Panc1 (cell line): ENCODE measurements at regions not wholly inside any gene's neighbourhood (a gene's known extent, or its start where the extent isn't known, plus 50 kb on each side); places are given as distances from the start of the nearest gene placed in this dataset.
A peak's percentile ranks its signal among the peaks of the same experiment; 100 is the strongest.

ENCODE experiments used
- ATAC-seq: fragments of 200-7000 bp; cut with Tn5 transposase; 2 replicates; pipeline ENCODE4 v1.9.1; 2020; ENCODE audit warnings: mild to moderate bottlenecking, moderate library complexity
- BruUV-seq: library from RNA; stranded (reverse); fragments of 400-500 nt; replicated peaks from 2 replicates; lab custom pipeline; 2021; lab: Mats Ljungman, UMichigan
- CTCF ChIA-PET: fragments of 300-600 bp; sonication (Branson Sonifier 250); formaldehyde crosslinking; loops from one replicate; lab custom pipeline; 2022; ENCODE audit warnings: antibody characterized with exemption; lab: Charles Lee
- POLR2A ChIA-PET: fragments of 300-600 bp; sonication (Branson Sonifier 250); formaldehyde crosslinking; loops from one replicate; lab custom pipeline; 2022; ENCODE audit warnings: antibody characterized with exemption; lab: Charles Lee
- DNase-seq: peaks from one replicate; pipeline ENCODE4 v3.0.0-alpha.2; 2010; ENCODE audit warnings: low read depth, low spot score
- H3K27ac ChIP-seq: 2 replicates; pipeline ENCODE4 v1.5.1; 2011; ENCODE audit warnings: mild to moderate bottlenecking, low read length, inconsistent platforms
- H3K27me3 ChIP-seq: fragments of 200-500 bp; sonication (Bioruptor generic); 2 replicates; pipeline ENCODE4 v1.6.0; 2014; ENCODE audit warnings: low read length, inconsistent platforms; ENCODE audit not compliant: control insufficient read depth, insufficient read depth
- H3K36me3 ChIP-seq: fragments of 200-500 bp; sonication (Bioruptor generic); 2 replicates; pipeline ENCODE4 v1.5.1; 2014; ENCODE audit warnings: inconsistent platforms, mild to moderate bottlenecking, low read length, moderate library complexity; ENCODE audit not compliant: control insufficient read depth, insufficient read depth
- H3K4me1 ChIP-seq: 2 replicates; pipeline ENCODE4 v1.5.1; 2011; ENCODE audit warnings: inconsistent platforms, mild to moderate bottlenecking, low read length, moderate library complexity; ENCODE audit not compliant: control insufficient read depth, insufficient read depth
- H3K4me3 ChIP-seq, 2 experiments: 2 replicates each; pipeline ENCODE4 v1.5.1; 2011 to 2012; ENCODE audit warnings: low read depth in 2 of 2, low read length in 2 of 2, mild to moderate bottlenecking in 2 of 2, inconsistent platforms in 1 of 2, moderate library complexity in 1 of 2
- H3K9me3 ChIP-seq: fragments of 200-500 bp; sonication (Bioruptor generic); 2 replicates; pipeline ENCODE4 v1.5.1; 2014; ENCODE audit warnings: low read depth, mild to moderate bottlenecking, inconsistent platforms, low read length, moderate library complexity; ENCODE audit not compliant: control insufficient read depth, insufficient read depth
- POLR2AphosphoS5 ChIP-seq: IDR thresholded peaks from 2 replicates; pipeline ENCODE4 v1.6.1; 2012; ENCODE audit warnings: mild to moderate bottlenecking, low read depth, low read length, moderate library complexity
- SIN3A ChIP-seq: IDR thresholded peaks from 2 replicates; pipeline ENCODE4 v1.6.1; 2012; ENCODE audit warnings: low read depth, mild to moderate bottlenecking, low read length, moderate library complexity, borderline replicate concordance; ENCODE audit not compliant: insufficient read depth
- TCF7L2 ChIP-seq: IDR thresholded peaks from 2 replicates; pipeline ENCODE4 v1.6.1; 2011; ENCODE audit warnings: mild to moderate bottlenecking, low read depth, low read length, inconsistent platforms
- in situ Hi-C: cut with HindIII; loops from 2 replicates; pipeline ENCODE4 v1.10.0; 2016; ENCODE audit warnings: low sequenced_read_pairs, low pct_unique_long_range_greater_than_20kb
- intact Hi-C: fragments of 100-400 bp; cut with micrococcal nuclease; formaldehyde crosslinking; loops from one replicate; pipeline ENCODE4 v1.10.0; 2022; ENCODE audit not compliant: unreplicated experiment
- TF ChIP-seq, protein P1 (sequence below): fragments of 450-650 bp; IDR thresholded peaks from 2 replicates; pipeline ENCODE4 v1.5.1; 2017; ENCODE audit warnings: mild to moderate bottlenecking
- TF ChIP-seq, protein P2 (sequence below), 2 experiments: IDR thresholded peaks; 2 replicates each; pipeline ENCODE4 v1.6.1; 2011 to 2012; ENCODE audit warnings: low read depth in 2 of 2, control low read depth in 1 of 2, low read length in 1 of 2, mild to moderate bottlenecking in 1 of 2, moderate library complexity in 1 of 2; ENCODE audit not compliant: insufficient read depth in 1 of 2

DNA sequence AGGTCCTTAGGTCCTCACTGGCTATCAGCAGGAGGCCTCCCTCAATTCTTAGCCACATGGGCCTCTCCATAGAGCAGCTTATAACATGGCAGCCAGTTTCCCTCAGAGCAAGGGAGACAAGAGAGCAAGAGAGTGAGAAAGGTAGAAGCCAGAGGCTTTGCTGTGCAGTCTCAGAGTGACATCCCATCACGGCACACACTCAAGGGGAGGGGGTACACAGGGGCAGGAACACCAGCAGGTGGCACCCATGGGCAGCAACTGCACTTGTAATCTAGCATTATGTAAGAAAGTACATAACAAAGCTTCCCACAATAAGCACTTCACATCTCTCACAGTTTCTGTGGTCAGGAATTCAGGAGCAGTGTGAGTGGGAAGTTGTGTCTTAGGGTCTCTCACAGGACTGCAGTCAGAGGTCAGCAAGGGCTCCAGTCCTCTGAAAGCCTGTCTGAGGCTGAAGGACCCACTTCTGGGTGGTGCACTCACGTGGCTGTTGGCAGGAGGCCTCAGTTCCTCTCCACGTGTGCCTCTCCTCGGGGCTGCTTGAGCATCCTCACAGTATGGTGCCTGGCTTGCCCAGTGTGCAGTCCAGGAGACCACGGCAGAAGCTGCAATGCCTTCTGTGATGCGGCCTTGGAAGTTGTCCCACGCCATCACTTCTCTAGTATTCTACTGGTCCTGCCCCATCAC is 159.4 kb downstream of the OAT start:
- no peak overlapping the region for H3K27ac ChIP-seq
- H3K27me3 ChIP-seq: no peaks in the 10 kb centered on the region
- no peaks in the 10 kb centered on the region for H3K36me3 ChIP-seq
- no peaks in the 10 kb centered on the region for H3K4me1 ChIP-seq
- CTCF ChIA-PET: no interaction called here
- POLR2A ChIA-PET: no interaction called here
- in situ Hi-C loops (no loop called here), intact Hi-C loops (loop anchor here (10.0 kb wide), 1 partner anchor 264 kb away; no protein-coding TSS in a partner anchor)
- DNase-seq (no peak), ATAC-seq (peak; percentile 64; the same call in 1 of the 2 replicates)
- no peak overlapping the region for H3K4me3 ChIP-seq
- no TSS peak for BruUV-seq
- H3K9me3 ChIP-seq: no peaks in the 10 kb centered on the region
- TF ChIP-seq POLR2AphosphoS5: no peak
- TF ChIP-seq, protein P1, sequence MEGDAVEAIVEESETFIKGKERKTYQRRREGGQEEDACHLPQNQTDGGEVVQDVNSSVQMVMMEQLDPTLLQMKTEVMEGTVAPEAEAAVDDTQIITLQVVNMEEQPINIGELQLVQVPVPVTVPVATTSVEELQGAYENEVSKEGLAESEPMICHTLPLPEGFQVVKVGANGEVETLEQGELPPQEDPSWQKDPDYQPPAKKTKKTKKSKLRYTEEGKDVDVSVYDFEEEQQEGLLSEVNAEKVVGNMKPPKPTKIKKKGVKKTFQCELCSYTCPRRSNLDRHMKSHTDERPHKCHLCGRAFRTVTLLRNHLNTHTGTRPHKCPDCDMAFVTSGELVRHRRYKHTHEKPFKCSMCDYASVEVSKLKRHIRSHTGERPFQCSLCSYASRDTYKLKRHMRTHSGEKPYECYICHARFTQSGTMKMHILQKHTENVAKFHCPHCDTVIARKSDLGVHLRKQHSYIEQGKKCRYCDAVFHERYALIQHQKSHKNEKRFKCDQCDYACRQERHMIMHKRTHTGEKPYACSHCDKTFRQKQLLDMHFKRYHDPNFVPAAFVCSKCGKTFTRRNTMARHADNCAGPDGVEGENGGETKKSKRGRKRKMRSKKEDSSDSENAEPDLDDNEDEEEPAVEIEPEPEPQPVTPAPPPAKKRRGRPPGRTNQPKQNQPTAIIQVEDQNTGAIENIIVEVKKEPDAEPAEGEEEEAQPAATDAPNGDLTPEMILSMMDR: no peak; the same call in 1 of the 2 replicates

DNA sequence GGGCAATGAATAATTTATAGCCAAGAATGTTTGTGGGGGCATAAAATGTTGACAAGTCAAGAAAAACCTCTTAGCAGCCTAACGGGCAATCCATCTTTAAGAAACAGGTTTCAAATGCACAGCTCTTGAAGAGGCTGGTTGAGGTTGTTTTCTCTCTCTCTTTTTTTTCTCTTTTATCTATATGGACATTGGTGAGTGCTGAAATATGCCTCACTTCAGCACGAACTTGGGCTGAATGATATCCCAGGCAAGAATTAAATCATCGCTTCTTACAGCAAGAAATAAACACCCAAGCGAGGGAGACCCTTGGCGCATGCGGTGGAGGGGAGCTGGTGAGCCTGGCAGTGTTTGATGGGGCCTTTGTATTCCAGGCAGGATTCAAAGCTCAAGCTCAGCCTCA is 160.9 kb downstream of the OAT start:
- in situ Hi-C loops (no loop called here), intact Hi-C loops (loop anchor here (10.0 kb wide), 1 partner anchor 263 kb away; no protein-coding TSS in a partner anchor)
- Histone ChIP-seq H3K27ac (no peak overlapping the region), H3K27me3 (no peaks in the 10 kb centered on the region), H3K36me3 (no peaks in the 10 kb centered on the region), H3K4me3 (no peak overlapping the region), H3K9me3 (no peaks in the 10 kb centered on the region), H3K4me1 (no peaks in the 10 kb centered on the region)
- DNase-seq: no peak
- ChIA-PET CTCF (interaction anchor here (0.7 kb wide), 1 partner anchor 70 kb away, joined by 3 read pairs; no protein-coding TSS in a partner anchor), POLR2A (no interaction called here)
- TF ChIP-seq, protein P2, sequence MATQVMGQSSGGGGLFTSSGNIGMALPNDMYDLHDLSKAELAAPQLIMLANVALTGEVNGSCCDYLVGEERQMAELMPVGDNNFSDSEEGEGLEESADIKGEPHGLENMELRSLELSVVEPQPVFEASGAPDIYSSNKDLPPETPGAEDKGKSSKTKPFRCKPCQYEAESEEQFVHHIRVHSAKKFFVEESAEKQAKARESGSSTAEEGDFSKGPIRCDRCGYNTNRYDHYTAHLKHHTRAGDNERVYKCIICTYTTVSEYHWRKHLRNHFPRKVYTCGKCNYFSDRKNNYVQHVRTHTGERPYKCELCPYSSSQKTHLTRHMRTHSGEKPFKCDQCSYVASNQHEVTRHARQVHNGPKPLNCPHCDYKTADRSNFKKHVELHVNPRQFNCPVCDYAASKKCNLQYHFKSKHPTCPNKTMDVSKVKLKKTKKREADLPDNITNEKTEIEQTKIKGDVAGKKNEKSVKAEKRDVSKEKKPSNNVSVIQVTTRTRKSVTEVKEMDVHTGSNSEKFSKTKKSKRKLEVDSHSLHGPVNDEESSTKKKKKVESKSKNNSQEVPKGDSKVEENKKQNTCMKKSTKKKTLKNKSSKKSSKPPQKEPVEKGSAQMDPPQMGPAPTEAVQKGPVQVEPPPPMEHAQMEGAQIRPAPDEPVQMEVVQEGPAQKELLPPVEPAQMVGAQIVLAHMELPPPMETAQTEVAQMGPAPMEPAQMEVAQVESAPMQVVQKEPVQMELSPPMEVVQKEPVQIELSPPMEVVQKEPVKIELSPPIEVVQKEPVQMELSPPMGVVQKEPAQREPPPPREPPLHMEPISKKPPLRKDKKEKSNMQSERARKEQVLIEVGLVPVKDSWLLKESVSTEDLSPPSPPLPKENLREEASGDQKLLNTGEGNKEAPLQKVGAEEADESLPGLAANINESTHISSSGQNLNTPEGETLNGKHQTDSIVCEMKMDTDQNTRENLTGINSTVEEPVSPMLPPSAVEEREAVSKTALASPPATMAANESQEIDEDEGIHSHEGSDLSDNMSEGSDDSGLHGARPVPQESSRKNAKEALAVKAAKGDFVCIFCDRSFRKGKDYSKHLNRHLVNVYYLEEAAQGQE (IDR thresholded peaks at IDR 0.05; ENCODE audit: insufficient read depth in 1 of 2, low read depth in 2 of 2, low read length in 1 of 2): no peak
- ATAC-seq: no peak
- no TSS peak for BruUV-seq

DNA sequence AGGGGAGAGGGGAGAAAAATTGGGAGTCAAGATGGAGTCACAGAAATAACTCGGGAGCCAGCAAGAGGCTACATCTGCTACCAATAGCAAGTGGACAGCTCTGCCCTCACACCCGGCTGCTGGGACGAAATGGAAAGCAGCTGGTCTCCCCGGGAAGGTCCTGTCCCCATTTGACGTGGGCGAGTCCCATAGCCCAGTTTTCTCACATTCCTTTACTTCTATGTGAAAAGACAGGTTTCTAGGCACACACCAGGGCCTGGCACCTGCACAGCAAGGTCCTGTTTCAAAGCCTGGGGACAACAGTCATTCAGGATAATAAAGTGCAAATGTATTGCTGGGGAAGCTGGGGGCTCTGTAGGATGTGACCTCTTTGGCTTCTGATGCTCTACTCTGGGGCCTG is 162.6 kb downstream of the OAT start:
- intact Hi-C loops (loop anchor here (10.0 kb wide), 1 partner anchor 261 kb away; no protein-coding TSS in a partner anchor), in situ Hi-C loops (no loop called here)
- peaks cover 2% of the 10 kb centered on the region; the same call in 1 of the 2 replicates for H3K27me3 ChIP-seq
- POLR2A ChIA-PET: no interaction called here
- H3K4me1 ChIP-seq: no peaks in the 10 kb centered on the region
- TF ChIP-seq, protein P2 (IDR thresholded peaks at IDR 0.05; ENCODE audit: insufficient read depth in 1 of 2, low read depth in 2 of 2, low read length in 1 of 2): no peak
- no peak for TF ChIP-seq SIN3A
- TF ChIP-seq TCF7L2: no peak
- TF ChIP-seq, protein P1: no peak
- no peak for TF ChIP-seq POLR2AphosphoS5
- no peak overlapping the region for H3K4me3 ChIP-seq
- BruUV-seq: no TSS peak
- CTCF ChIA-PET: no interaction called here
- no peak for DNase-seq
- H3K27ac ChIP-seq: no peak overlapping the region
- H3K9me3 ChIP-seq: no peaks in the 10 kb centered on the region
- no peaks in the 10 kb centered on the region for H3K36me3 ChIP-seq
- no peak for ATAC-seq
